ENCODE measurements at regions not wholly inside any gene's neighbourhood (a gene's known extent, or its start where the extent isn't known, plus 50 kb on each side); places are given as distances from the start of the nearest gene placed in this dataset.

GRCh38 chr11:38646382-38646781, 2048.3 kb upstream of the RAG2 start:
- TF ChIP-seq CTCF (IDR thresholded peaks at IDR 0.05) (no peak), FOSB (CRISPR knock-in tag; IDR thresholded peaks at IDR 0.05) (no peak), RCOR1 (IDR thresholded peaks at IDR 0.05; ENCODE audit: low read depth, low read length) (no peak), SMC3 (IDR thresholded peaks at IDR 0.05) (no peak), MAFK (IDR thresholded peaks at IDR 0.05; ENCODE audit: partially characterized antibody) (no peak)
- TF ChIP-seq, protein P1, sequence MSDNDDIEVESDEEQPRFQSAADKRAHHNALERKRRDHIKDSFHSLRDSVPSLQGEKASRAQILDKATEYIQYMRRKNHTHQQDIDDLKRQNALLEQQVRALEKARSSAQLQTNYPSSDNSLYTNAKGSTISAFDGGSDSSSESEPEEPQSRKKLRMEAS (IDR thresholded peaks at IDR 0.05), result no peak
